ENCODE measurements at regions not wholly inside any gene's neighbourhood (a gene's known extent, or its start where the extent isn't known, plus 50 kb on each side); places are given as distances from the start of the nearest gene placed in this dataset.

- SMC1A ChIA-PET (ENCODE audit: uncharacterized antibody, unreplicated experiment): interaction anchor here (0.7 to 3.9 kb wide), 10 partner anchors 9 to 1274 kb away, joined by 3 to 29 read pairs (median 4); no protein-coding TSS in a partner anchor
- peak; percentile 57 for ATAC-seq
- peak; percentile 9 for DNase-seq (ENCODE audit: low read depth, low spot score)
- H3K79me2 ChIP-seq (ENCODE audit: control insufficient read depth, insufficient read depth, low read length): no peaks in the 10 kb centered on the region
- in situ Hi-C loops (cut with MboI): no loop called here
- no peaks in the 10 kb centered on the region; the same call in 2 of the 3 replicates for H3K9me3 ChIP-seq (replicated peaks; ENCODE audit: control insufficient read depth, insufficient read depth, low read length)
- no peaks in the 10 kb centered on the region for H3K36me3 ChIP-seq (ENCODE audit: control insufficient read depth in 2 of 2, insufficient read depth in 2 of 2, low read length in 1 of 2)
- H3K27ac ChIP-seq (ENCODE audit: control insufficient read depth, insufficient read depth): no peak overlapping the region
- H4K20me1 ChIP-seq (ENCODE audit: control insufficient read depth, insufficient read depth): no peaks in the 10 kb centered on the region
- H3K9ac ChIP-seq (ENCODE audit: control insufficient read depth, insufficient read depth, low read length): no peak overlapping the region
- FAIRE-seq: no peak
- no peak overlapping the region for H3K4me2 ChIP-seq (ENCODE audit: control insufficient read depth, insufficient read depth)
- POLR2A ChIA-PET: interaction anchor here (1.2 kb wide), 1 partner anchor 23 kb away, joined by 5 read pairs; no protein-coding TSS in a partner anchor
- no peak overlapping the region for H3K4me3 ChIP-seq
- TF ChIP-seq MYB (IDR thresholded peaks at IDR 0.05; ENCODE audit: borderline replicate concordance, low read depth, low read length) (peak; percentile 33; the same call in 1 of the 2 replicates), ZNF384 (IDR thresholded peaks at IDR 0.05; ENCODE audit: borderline replicate concordance, low read depth, low read length) (no peak), ZBED1 (IDR thresholded peaks at IDR 0.05; ENCODE audit: borderline replicate concordance) (no peak), CUX1 (IDR thresholded peaks at IDR 0.05; ENCODE audit: insufficient replicate concordance, low read depth, low read length) (no peak), BMI1 (IDR thresholded peaks at IDR 0.05; ENCODE audit: borderline replicate concordance) (peak; percentile 58; the same call in 1 of the 2 replicates), YY1 (IDR thresholded peaks at IDR 0.05; ENCODE audit: low read depth, low read length) (peak; percentile 82), RAD21 (IDR thresholded peaks at IDR 0.05; ENCODE audit: insufficient read depth, low read depth, low read length) (no peak), ZNF687 (IDR thresholded peaks at IDR 0.05) (peak; percentile 51; the same call in 1 of the 2 replicates)
- H2AFZ ChIP-seq (ENCODE audit: control insufficient read depth, low read depth, low read length): no peak overlapping the region; the same call in none of the 2 replicates
- intact Hi-C loops (cut with micrococcal nuclease; ENCODE audit: unreplicated experiment): no loop called here
- CTCF ChIA-PET: interaction anchor here (0.6 to 4.5 kb wide), 10 partner anchors 9 to 1820 kb away, joined by 3 to 44 read pairs (median 3); no protein-coding TSS in a partner anchor
- no peaks in the 10 kb centered on the region for H3K27me3 ChIP-seq (replicated peaks in 1 of 2; ENCODE audit: control insufficient read depth in 2 of 2, insufficient read depth in 2 of 2, low read length in 1 of 2)
- RAD21 ChIA-PET (ENCODE audit: unreplicated experiment): interaction anchor here (0.9 to 3.6 kb wide), 9 partner anchors 9 to 659 kb away, joined by 3 to 24 read pairs (median 5); no protein-coding TSS in a partner anchor
- no peaks in the 10 kb centered on the region for H3K4me1 ChIP-seq (ENCODE audit: control insufficient read depth, insufficient read depth, low read length)
- no TSS peak for BruUV-seq (replicated peaks)
Observed at GRCh38 chr18:51630706-51631105, 433.2 kb upstream of the MEX3C start.

Measured in GM12878 (cell line).